ENCODE measurements at regions not wholly inside any gene's neighbourhood (a gene's known extent, or its start where the extent isn't known, plus 50 kb on each side); places are given as distances from the start of the nearest gene placed in this dataset.

GRCh38 chr1:199333180-199333579 lies 694.3 kb upstream of the NR5A2 start:
- DNase-seq (ENCODE audit: low spot score), result no peak

GRCh38 chr1:199335496-199335895 lies 692.0 kb upstream of the NR5A2 start:
- DNase-seq (ENCODE audit: low spot score), result no peak

- peak; percentile 37 for DNase-seq (ENCODE audit: low spot score)
Measured at GRCh38 chr1:199336745-199337640, 690.5 kb upstream of the NR5A2 start.

GRCh38 chr1:199338760-199339159 lies 688.8 kb upstream of the NR5A2 start:
- DNase-seq (ENCODE audit: low spot score), result no peak

GRCh38 chr1:199352351-199352750 lies 675.2 kb upstream of the NR5A2 start:
- no peak for DNase-seq (ENCODE audit: low spot score)

GRCh38 chr1:199353906-199354305 lies 673.6 kb upstream of the NR5A2 start:
- no peak for DNase-seq (ENCODE audit: low spot score)

- DNase-seq (ENCODE audit: low spot score), result no peak
Measured at GRCh38 chr1:199356561-199356960, 670.9 kb upstream of the NR5A2 start.

GRCh38 chr1:199357599-199357998 lies 669.9 kb upstream of the NR5A2 start:
- DNase-seq (ENCODE audit: low spot score), result no peak

GRCh38 chr1:199362996-199363395 lies 664.5 kb upstream of the NR5A2 start:
- no peak for DNase-seq (ENCODE audit: low spot score)

- no peak for DNase-seq (ENCODE audit: low spot score)
Measured at GRCh38 chr1:199373139-199373538, 654.4 kb upstream of the NR5A2 start.

GRCh38 chr1:199377211-199377610 lies 650.3 kb upstream of the NR5A2 start:
- no peak for DNase-seq (ENCODE audit: low spot score)

GRCh38 chr1:199383793-199384192 lies 643.7 kb upstream of the NR5A2 start:
- DNase-seq (ENCODE audit: low spot score), result no peak

GRCh38 chr1:199394856-199395255 lies 632.7 kb upstream of the NR5A2 start:
- DNase-seq (ENCODE audit: low spot score), result no peak

- no peak for DNase-seq (ENCODE audit: low spot score)
Measured at GRCh38 chr1:199396456-199396855, 631.1 kb upstream of the NR5A2 start.

- no peak for DNase-seq (ENCODE audit: low spot score)
Measured at GRCh38 chr1:199399996-199400724, 627.4 kb upstream of the NR5A2 start.

GRCh38 chr1:199403531-199404116 lies 623.9 kb upstream of the NR5A2 start:
- no peak for DNase-seq (ENCODE audit: low spot score)

GRCh38 chr1:199404191-199404590 lies 623.3 kb upstream of the NR5A2 start:
- DNase-seq (ENCODE audit: low spot score), result peak; percentile 41

GRCh38 chr1:199404976-199405375 lies 622.5 kb upstream of the NR5A2 start:
- no peak for DNase-seq (ENCODE audit: low spot score)

- no peak for DNase-seq (ENCODE audit: low spot score)
Measured at GRCh38 chr1:199405634-199406196, 621.8 kb upstream of the NR5A2 start.

GRCh38 chr1:199410462-199410861 lies 617.0 kb upstream of the NR5A2 start:
- no peak for DNase-seq (ENCODE audit: low spot score)

GRCh38 chr1:199411506-199411905 lies 616.0 kb upstream of the NR5A2 start:
- no peak for DNase-seq (ENCODE audit: low spot score)

GRCh38 chr1:199422206-199422605 lies 605.3 kb upstream of the NR5A2 start:
- peak; percentile 45 for DNase-seq (ENCODE audit: low spot score)

GRCh38 chr1:199447906-199448305 lies 579.6 kb upstream of the NR5A2 start:
- DNase-seq (ENCODE audit: low spot score), result no peak
